HFF-Myc (cell line): ENCODE measurements at regions not wholly inside any gene's neighbourhood (a gene's known extent, or its start where the extent isn't known, plus 50 kb on each side); places are given as distances from the start of the nearest gene placed in this dataset.

ENCODE experiments used
- DNase-seq: peaks from one replicate; pipeline ENCODE4 v3.0.0-alpha.2; 2011; ENCODE audit warnings: low read depth; ENCODE audit errors: extremely low read depth
- H3K4me3 ChIP-seq: replicated peaks from 2 replicates; pipeline ENCODE4 v1.5.1; 2011; ENCODE audit warnings: low read depth, mild to moderate bottlenecking, control low read depth, low read length
- CTCF ChIP-seq: IDR thresholded peaks from 2 replicates; pipeline ENCODE4 v1.5.1; 2012; ENCODE audit warnings: mild to moderate bottlenecking, low read depth, low read length, control low read depth; ENCODE audit errors: missing control alignments

- no peak overlapping the region for H3K4me3 ChIP-seq
- TF ChIP-seq CTCF: no peak
These were observed 231.9 kb upstream of the CA10 start for GRCh38 chr17:52390422-52390821.

GRCh38 chr17:52389632-52390031, 231.1 kb upstream of the CA10 start:
- TF ChIP-seq CTCF: no peak
- no peak overlapping the region for H3K4me3 ChIP-seq
- DNase-seq: no peak

More at GRCh38 chr17:52390422-52390821, 231.9 kb upstream of the CA10 start:
- DNase-seq: no peak

DNA sequence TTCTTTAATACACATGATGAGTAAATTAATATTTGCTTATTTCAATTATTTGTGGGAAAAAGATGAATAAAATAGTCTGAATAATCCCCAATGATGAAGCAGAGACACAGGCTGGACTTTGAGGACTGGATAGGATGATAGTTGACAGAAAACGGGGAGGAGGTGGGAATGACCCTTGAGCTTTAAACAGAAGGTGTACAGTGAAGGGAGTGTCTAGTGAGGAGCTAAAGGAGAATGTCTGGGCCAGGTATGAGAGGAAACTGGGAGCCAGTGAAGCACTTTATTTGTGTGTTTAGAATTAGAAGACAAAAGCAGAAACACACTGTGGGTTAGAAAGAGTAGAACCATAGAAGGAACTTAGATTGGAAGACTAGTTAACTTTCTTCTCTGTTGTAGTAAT, 230.4 kb upstream of the CA10 start:
- no peak overlapping the region for H3K4me3 ChIP-seq
- TF ChIP-seq CTCF: no peak
- DNase-seq: no peak

GRCh38 chr17:52384695-52385094, 226.2 kb upstream of the CA10 start:
- DNase-seq: no peak
- TF ChIP-seq CTCF: no peak
- H3K4me3 ChIP-seq: no peak overlapping the region

- peak; percentile 1 for DNase-seq
- TF ChIP-seq CTCF: peak; percentile 38
- no peak overlapping the region for H3K4me3 ChIP-seq
These were observed 225.1 kb upstream of the CA10 start for GRCh38 chr17:52383493-52384100.

- DNase-seq: no peak
- no peak for TF ChIP-seq CTCF
- H3K4me3 ChIP-seq: no peak overlapping the region
These were observed 220.3 kb upstream of the CA10 start for GRCh38 chr17:52378860-52379259.

DNA sequence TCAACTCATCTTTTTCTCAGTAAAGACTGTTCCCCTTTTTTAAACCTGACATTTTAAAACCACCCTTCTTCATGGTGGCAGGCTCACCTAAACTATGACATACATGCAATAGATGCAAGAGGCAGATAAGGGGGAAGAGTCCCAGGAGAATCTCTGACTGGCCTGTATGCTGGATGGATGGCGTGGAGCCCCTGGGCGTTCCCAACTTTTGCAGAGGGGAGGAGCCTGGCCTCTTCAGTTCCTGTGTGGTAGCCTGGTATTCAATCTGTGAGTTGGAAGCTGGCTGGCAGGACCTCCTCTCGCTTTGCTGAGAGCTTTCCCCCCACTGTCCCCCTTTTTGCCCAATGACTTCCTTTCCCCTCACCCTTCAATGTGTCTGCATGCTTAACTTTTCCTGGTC, 217.6 kb upstream of the CA10 start:
- no peak for DNase-seq
- H3K4me3 ChIP-seq: no peak overlapping the region
- TF ChIP-seq CTCF: no peak
